NCI-H82 treated with DMSO at 0.1 percent for 48 hours (cell line): ENCODE measurements at regions not wholly inside any gene's neighbourhood (a gene's known extent, or its start where the extent isn't known, plus 50 kb on each side); places are given as distances from the start of the nearest gene placed in this dataset.

Source experiments
- DNase-seq: peaks from one replicate; lab custom pipeline; 2025; ENCODE audit not compliant: unreplicated experiment; lab: John Stamatoyannopoulos, UW

- DNase-seq, result no peak
Measured at GRCh38 chr13:31853643-31854326, 114.5 kb downstream of the RXFP2 start.

- DNase-seq, result no peak
Measured at GRCh38 chr13:31859571-31859970, 120.2 kb downstream of the RXFP2 start.

GRCh38 chr13:31860002-31860401, 120.7 kb downstream of the RXFP2 start:
- DNase-seq, result no peak

- no peak for DNase-seq
Measured at GRCh38 chr13:31862828-31863227, 123.5 kb downstream of the RXFP2 start.

GRCh38 chr13:31864307-31864706, 125.0 kb downstream of the RXFP2 start:
- DNase-seq, result no peak

GRCh38 chr13:31866099-31866498, 126.8 kb downstream of the RXFP2 start:
- DNase-seq, result no peak

- DNase-seq, result no peak
Measured at GRCh38 chr13:31867709-31868108, 128.4 kb downstream of the RXFP2 start.

GRCh38 chr13:31869582-31869981, 130.3 kb downstream of the RXFP2 start:
- no peak for DNase-seq

- DNase-seq, result no peak
Measured at GRCh38 chr13:31870511-31870910, 131.2 kb downstream of the RXFP2 start.

GRCh38 chr13:31873145-31873544, 133.8 kb downstream of the RXFP2 start:
- no peak for DNase-seq

- no peak for DNase-seq
Measured at GRCh38 chr13:31875134-31875533, 135.8 kb downstream of the RXFP2 start.

GRCh38 chr13:31878052-31878451, 138.7 kb downstream of the RXFP2 start:
- no peak for DNase-seq

- no peak for DNase-seq
Measured at GRCh38 chr13:31878495-31878894, 139.2 kb downstream of the RXFP2 start.

- no peak for DNase-seq
Measured at GRCh38 chr13:31878955-31879354, 139.6 kb downstream of the RXFP2 start.

GRCh38 chr13:31880851-31881494, 141.6 kb downstream of the RXFP2 start:
- no peak for DNase-seq

- DNase-seq, result no peak
Measured at GRCh38 chr13:31881495-31881882, 142.2 kb downstream of the RXFP2 start.

GRCh38 chr13:31882794-31883193, 143.5 kb downstream of the RXFP2 start:
- DNase-seq, result no peak

- DNase-seq, result no peak
Measured at GRCh38 chr13:31884556-31884955, 145.2 kb downstream of the RXFP2 start.

GRCh38 chr13:31885994-31886393, 145.6 kb upstream of the FRY start:
- DNase-seq, result peak; percentile 82

- DNase-seq, result no peak
Measured at GRCh38 chr13:31887286-31887685, 144.3 kb upstream of the FRY start.

GRCh38 chr13:31890946-31891345, 140.6 kb upstream of the FRY start:
- no peak for DNase-seq

GRCh38 chr13:31891472-31891871, 140.1 kb upstream of the FRY start:
- DNase-seq, result no peak

- DNase-seq, result no peak
Measured at GRCh38 chr13:31894931-31895330, 136.6 kb upstream of the FRY start.
